HepG2 (cell line): ENCODE measurements at regions not wholly inside any gene's neighbourhood (a gene's known extent, or its start where the extent isn't known, plus 50 kb on each side); places are given as distances from the start of the nearest gene placed in this dataset.
"Not testable (repeated sequence)": the region's sequence is repeated elsewhere in the genome, so short reads cannot be mapped to it uniquely, and the experiment has no call there.

Experiments used
- CREB1 ChIP-seq, 2 experiments: fragments of 450-650 bp in 1 of 2; IDR thresholded peaks; 2 replicates each; pipeline ENCODE4 v1.6.1; 2016 to 2017; ENCODE audit warnings: control low read depth in 1 of 2, mild to moderate bottlenecking in 1 of 2, missing compliant biosample characterization in 1 of 2, missing genetic modification characterization in 1 of 2
- DBP ChIP-seq: sonication (generic); formaldehyde crosslinking; IDR thresholded peaks from 2 replicates; pipeline ENCODE4 v1.4.0; 2020; ENCODE audit warnings: missing genetic modification reagents; ENCODE audit errors: not compliant biosample characterization
- EHMT2 ChIP-seq: fragments of 200-600 bp; sonication (generic); IDR thresholded peaks from 2 replicates; pipeline ENCODE4 v1.7.0; 2017; ENCODE audit warnings: antibody characterized with exemption, low read depth, low read length, borderline replicate concordance
- EZH2 ChIP-seq: conservative IDR thresholded peaks from 2 replicates; pipeline ENCODE4 v1.6.1; 2012; ENCODE audit warnings: mild to moderate bottlenecking, low read depth, low read length, moderate library complexity
- HDAC2 ChIP-seq: sonication (generic); formaldehyde crosslinking; IDR thresholded peaks from 2 replicates; pipeline ENCODE4 v1.4.0; 2020; ENCODE audit warnings: missing genetic modification reagents
- JUND ChIP-seq: sonication (generic); formaldehyde crosslinking; IDR thresholded peaks from 2 replicates; pipeline ENCODE4 v1.8.0; 2022; ENCODE audit warnings: mild to moderate bottlenecking, missing genetic modification reagents
- KLF16 ChIP-seq, 2 experiments: sonication (generic) in 1 of 2; formaldehyde crosslinking in 1 of 2; IDR thresholded peaks; 2 replicates each; pipeline versions ENCODE4 v1.6.1 to v1.8.0; 2016 to 2023; ENCODE audit warnings: missing genetic modification reagents in 2 of 2, missing compliant biosample characterization in 1 of 2
- PBX3 ChIP-seq: sonication (generic); formaldehyde crosslinking; IDR thresholded peaks from 2 replicates; pipeline ENCODE4 v1.8.1; 2023; ENCODE audit warnings: missing genetic modification reagents, inconsistent platforms, borderline replicate concordance
- POLR2A ChIP-seq, 2 experiments: IDR thresholded peaks; 2 replicates each; pipeline ENCODE4 v1.6.1; 2011; ENCODE audit warnings: low read depth in 2 of 2, low read length in 2 of 2, mild to moderate bottlenecking in 1 of 2, moderate library complexity in 1 of 2; ENCODE audit not compliant: insufficient read depth in 1 of 2
- POLR2AphosphoS5 ChIP-seq: IDR thresholded peaks from 2 replicates; pipeline ENCODE4 v1.6.1; 2012; ENCODE audit warnings: low read depth, low read length
- ZNF224 ChIP-seq: sonication (generic); formaldehyde crosslinking; IDR thresholded peaks from 2 replicates; pipeline ENCODE4 v1.5.0; 2020; ENCODE audit warnings: mild to moderate bottlenecking, missing genetic modification reagents
- ZNF512 ChIP-seq: sonication (generic); formaldehyde crosslinking; IDR thresholded peaks from 2 replicates; pipeline ENCODE4 v1.4.0; 2020; ENCODE audit warnings: mild to moderate bottlenecking, missing genetic modification reagents
- TF ChIP-seq, protein P1 (sequence below), 2 experiments: sonication (generic) in 1 of 2; formaldehyde crosslinking in 1 of 2; IDR thresholded peaks; 2 replicates each; pipeline versions ENCODE4 v1.5.1 to v1.6.1; 2011 to 2020; ENCODE audit warnings: borderline replicate concordance in 1 of 2, low read depth in 1 of 2, low read length in 1 of 2, mild to moderate bottlenecking in 1 of 2, missing genetic modification reagents in 1 of 2, moderate library complexity in 1 of 2
- TF ChIP-seq, protein P2 (sequence below): IDR thresholded peaks from 2 replicates; pipeline ENCODE4 v1.6.1; 2016; ENCODE audit warnings: missing compliant biosample characterization, missing genetic modification reagents, borderline replicate concordance

DNA sequence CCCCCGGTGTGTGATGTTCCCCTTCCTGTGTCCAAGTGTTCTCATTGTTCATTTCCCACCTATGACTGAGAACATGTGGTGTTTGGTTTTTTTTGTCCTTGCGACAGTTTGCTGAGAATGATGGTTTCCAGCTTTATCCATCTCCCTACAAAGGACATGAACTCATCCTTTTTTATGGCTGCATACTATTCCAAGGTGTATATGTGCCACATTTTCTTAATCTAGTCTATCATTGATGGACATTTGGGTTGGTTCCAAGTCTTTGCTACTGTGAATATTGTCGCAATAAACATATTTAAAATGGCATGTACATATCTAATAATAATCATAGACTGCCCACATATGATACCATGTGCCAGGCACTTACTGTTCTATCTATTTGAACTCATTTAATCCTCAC is 491.0 kb downstream of the MED13L start:
- TF ChIP-seq EHMT2; ZNF224; POLR2A (IDR thresholded peaks at IDR 0.05; ENCODE audit: insufficient read depth in 1 of 2, low read depth in 2 of 2, low read length in 2 of 2); EZH2; KLF16 (CRISPR knock-in tag; IDR thresholded peaks at IDR 0.05); PBX3; ZNF512 (CRISPR knock-in tag); POLR2AphosphoS5; CREB1 (IDR thresholded peaks at IDR 0.05); CREB1 (CRISPR knock-in tag; IDR thresholded peaks at IDR 0.05); HDAC2 (CRISPR knock-in tag); JUND; DBP (CRISPR knock-in tag): not testable (repeated sequence)
- TF ChIP-seq, protein P1, sequence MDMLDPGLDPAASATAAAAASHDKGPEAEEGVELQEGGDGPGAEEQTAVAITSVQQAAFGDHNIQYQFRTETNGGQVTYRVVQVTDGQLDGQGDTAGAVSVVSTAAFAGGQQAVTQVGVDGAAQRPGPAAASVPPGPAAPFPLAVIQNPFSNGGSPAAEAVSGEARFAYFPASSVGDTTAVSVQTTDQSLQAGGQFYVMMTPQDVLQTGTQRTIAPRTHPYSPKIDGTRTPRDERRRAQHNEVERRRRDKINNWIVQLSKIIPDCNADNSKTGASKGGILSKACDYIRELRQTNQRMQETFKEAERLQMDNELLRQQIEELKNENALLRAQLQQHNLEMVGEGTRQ (IDR thresholded peaks at IDR 0.05; ENCODE audit: low read depth, low read length) = not testable (repeated sequence)
- TF ChIP-seq, protein P1 (CRISPR knock-in tag; IDR thresholded peaks at IDR 0.05; ENCODE audit: borderline replicate concordance) = not testable (repeated sequence)
- TF ChIP-seq, protein P2, sequence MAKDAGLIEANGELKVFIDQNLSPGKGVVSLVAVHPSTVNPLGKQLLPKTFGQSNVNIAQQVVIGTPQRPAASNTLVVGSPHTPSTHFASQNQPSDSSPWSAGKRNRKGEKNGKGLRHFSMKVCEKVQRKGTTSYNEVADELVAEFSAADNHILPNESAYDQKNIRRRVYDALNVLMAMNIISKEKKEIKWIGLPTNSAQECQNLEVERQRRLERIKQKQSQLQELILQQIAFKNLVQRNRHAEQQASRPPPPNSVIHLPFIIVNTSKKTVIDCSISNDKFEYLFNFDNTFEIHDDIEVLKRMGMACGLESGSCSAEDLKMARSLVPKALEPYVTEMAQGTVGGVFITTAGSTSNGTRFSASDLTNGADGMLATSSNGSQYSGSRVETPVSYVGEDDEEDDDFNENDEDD (CRISPR knock-in tag) = not testable (repeated sequence)
